Right lobe of liver (tissue), 4 donors: ENCODE measurements at regions not wholly inside any gene's neighbourhood (a gene's known extent, or its start where the extent isn't known, plus 50 kb on each side); places are given as distances from the start of the nearest gene placed in this dataset.

Experiments
- POLR2A ChIP-seq: fragments of 450-650 bp; IDR thresholded peaks from one replicate; pipeline ENCODE4 v1.6.1; 2017; ENCODE audit warnings: antibody characterized with exemption, mild to moderate bottlenecking
- TF ChIP-seq, protein P1 (sequence below), 4 donors: fragments of 200-600 bp in 3 of 4; fragments of 450-650 bp in 1 of 4; IDR thresholded peaks; one replicate each; pipeline versions ENCODE4 v1.5.1 to v1.8.0; 2016 to 2022; ENCODE audit warnings: antibody characterized with exemption in 4 of 4, mild to moderate bottlenecking in 2 of 4
- donor health status: DM: no; HTN: no; CAD: no.
- donor health status: DM: no; HTN: no; CAD: no.
- donor health status: DM: no; HTN: yes; CAD: no.

DNA sequence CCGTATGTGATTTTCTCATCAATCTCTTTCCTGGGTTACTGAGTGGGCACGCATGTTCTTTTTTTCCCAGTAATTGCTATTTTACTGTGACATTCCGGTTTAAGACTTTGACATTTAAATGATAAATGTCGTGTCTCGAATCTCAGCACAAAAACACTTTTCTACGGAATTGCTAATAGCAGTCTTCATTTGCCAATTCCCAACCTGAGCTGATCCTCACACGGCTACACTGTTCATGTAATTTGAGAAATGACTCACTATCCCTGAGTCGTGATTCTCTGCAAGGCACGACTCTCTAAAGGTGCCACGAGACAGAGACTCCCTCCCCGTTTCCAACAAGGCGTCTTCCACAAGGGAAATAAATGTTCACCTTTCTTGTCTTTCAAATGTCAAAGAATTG, 88.7 kb upstream of the USP29 start:
- TF ChIP-seq, protein P1, sequence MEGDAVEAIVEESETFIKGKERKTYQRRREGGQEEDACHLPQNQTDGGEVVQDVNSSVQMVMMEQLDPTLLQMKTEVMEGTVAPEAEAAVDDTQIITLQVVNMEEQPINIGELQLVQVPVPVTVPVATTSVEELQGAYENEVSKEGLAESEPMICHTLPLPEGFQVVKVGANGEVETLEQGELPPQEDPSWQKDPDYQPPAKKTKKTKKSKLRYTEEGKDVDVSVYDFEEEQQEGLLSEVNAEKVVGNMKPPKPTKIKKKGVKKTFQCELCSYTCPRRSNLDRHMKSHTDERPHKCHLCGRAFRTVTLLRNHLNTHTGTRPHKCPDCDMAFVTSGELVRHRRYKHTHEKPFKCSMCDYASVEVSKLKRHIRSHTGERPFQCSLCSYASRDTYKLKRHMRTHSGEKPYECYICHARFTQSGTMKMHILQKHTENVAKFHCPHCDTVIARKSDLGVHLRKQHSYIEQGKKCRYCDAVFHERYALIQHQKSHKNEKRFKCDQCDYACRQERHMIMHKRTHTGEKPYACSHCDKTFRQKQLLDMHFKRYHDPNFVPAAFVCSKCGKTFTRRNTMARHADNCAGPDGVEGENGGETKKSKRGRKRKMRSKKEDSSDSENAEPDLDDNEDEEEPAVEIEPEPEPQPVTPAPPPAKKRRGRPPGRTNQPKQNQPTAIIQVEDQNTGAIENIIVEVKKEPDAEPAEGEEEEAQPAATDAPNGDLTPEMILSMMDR (IDR thresholded peaks at IDR 0.05) = no peak
- no peak for TF ChIP-seq POLR2A
